ENCODE measurements at regions not wholly inside any gene's neighbourhood (a gene's known extent, or its start where the extent isn't known, plus 50 kb on each side); places are given as distances from the start of the nearest gene placed in this dataset.

- TF ChIP-seq, protein P1, sequence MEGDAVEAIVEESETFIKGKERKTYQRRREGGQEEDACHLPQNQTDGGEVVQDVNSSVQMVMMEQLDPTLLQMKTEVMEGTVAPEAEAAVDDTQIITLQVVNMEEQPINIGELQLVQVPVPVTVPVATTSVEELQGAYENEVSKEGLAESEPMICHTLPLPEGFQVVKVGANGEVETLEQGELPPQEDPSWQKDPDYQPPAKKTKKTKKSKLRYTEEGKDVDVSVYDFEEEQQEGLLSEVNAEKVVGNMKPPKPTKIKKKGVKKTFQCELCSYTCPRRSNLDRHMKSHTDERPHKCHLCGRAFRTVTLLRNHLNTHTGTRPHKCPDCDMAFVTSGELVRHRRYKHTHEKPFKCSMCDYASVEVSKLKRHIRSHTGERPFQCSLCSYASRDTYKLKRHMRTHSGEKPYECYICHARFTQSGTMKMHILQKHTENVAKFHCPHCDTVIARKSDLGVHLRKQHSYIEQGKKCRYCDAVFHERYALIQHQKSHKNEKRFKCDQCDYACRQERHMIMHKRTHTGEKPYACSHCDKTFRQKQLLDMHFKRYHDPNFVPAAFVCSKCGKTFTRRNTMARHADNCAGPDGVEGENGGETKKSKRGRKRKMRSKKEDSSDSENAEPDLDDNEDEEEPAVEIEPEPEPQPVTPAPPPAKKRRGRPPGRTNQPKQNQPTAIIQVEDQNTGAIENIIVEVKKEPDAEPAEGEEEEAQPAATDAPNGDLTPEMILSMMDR (conservative IDR thresholded peaks at IDR 0.05): no peak
- TF ChIP-seq ZFX (IDR thresholded peaks at IDR 0.05): no peak
These were observed 87.3 kb downstream of the ZBTB18 start for GRCh38 chr1:244138399-244138798.

Data from C4-2B (cell line).